ENCODE measurements at regions not wholly inside any gene's neighbourhood (a gene's known extent, or its start where the extent isn't known, plus 50 kb on each side); places are given as distances from the start of the nearest gene placed in this dataset.

DNA sequence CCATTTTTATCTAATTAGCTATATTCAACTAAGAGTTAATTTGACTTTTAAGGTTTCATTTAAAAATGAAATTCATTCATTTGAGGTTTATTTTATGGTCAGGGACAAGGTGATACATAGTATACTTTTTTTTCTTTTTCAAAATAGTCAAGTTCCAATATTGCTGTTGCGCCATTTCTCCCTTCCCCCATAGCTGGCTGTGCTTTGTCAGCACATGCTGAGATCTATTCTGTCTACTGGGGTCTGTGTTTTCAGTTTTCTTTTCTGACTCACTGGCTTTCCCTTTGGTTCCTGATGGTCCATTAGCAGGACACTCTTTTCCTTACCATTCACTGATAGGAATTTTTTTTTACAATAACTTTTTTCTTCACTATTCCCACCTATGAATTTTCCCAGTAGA lies 336.4 kb upstream of the TMEM229A start:
- TF ChIP-seq POLR2A (IDR thresholded peaks at IDR 0.05) (no peak), POLR2AphosphoS5 (IDR thresholded peaks at IDR 0.05) (no peak), EP300 (IDR thresholded peaks at IDR 0.05) (no peak), CTCF (IDR thresholded peaks at IDR 0.05) (no peak)
- Histone ChIP-seq H3K36me3 (no peaks in the 10 kb centered on the region), H3K27ac (no peak overlapping the region), H3K9me3 (no peaks in the 10 kb centered on the region), H3K4me3 (no peak overlapping the region), H3K4me1 (no peaks in the 10 kb centered on the region), H3K27me3 (no peaks in the 10 kb centered on the region)
- no peak for ATAC-seq
- 92 to 100% methylated on average over 1 of the region's 1 CpG for WGBS, 2 donors (ENCODE audit: low coverage in 1 of 2)

GRCh38 chr7:124366118-124366517 lies 333.3 kb upstream of the TMEM229A start:
- TF ChIP-seq POLR2A (IDR thresholded peaks at IDR 0.05), result no peak
- TF ChIP-seq POLR2AphosphoS5 (IDR thresholded peaks at IDR 0.05), result no peak
- TF ChIP-seq CTCF (IDR thresholded peaks at IDR 0.05), result no peak
- no peak for TF ChIP-seq EP300 (IDR thresholded peaks at IDR 0.05)
- no peaks in the 10 kb centered on the region for H3K4me1 ChIP-seq
- H3K27me3 ChIP-seq, result no peaks in the 10 kb centered on the region
- peaks cover 0 to 12% (median 0%) of the 10 kb centered on the region in 3 donors for H3K9me3 ChIP-seq
- no peak for ATAC-seq
- 70 to 100% methylated on average over 1 of the region's 1 CpG for WGBS, 2 donors (ENCODE audit: low coverage in 1 of 2)
- no peak overlapping the region for H3K27ac ChIP-seq
- H3K4me3 ChIP-seq, result no peak overlapping the region
- H3K36me3 ChIP-seq, result no peaks in the 10 kb centered on the region

- Histone ChIP-seq H3K4me3 (no peak overlapping the region), H3K27me3 (no peaks in the 10 kb centered on the region), H3K9me3 (peaks cover 0 to 12% (median 0%) of the 10 kb centered on the region in 3 donors), H3K27ac (no peak overlapping the region), H3K4me1 (no peaks in the 10 kb centered on the region), H3K36me3 (no peaks in the 10 kb centered on the region)
- TF ChIP-seq CTCF (IDR thresholded peaks at IDR 0.05), result no peak
- no peak for TF ChIP-seq POLR2A (IDR thresholded peaks at IDR 0.05)
- TF ChIP-seq EP300 (IDR thresholded peaks at IDR 0.05), result no peak
- no peak for TF ChIP-seq POLR2AphosphoS5 (IDR thresholded peaks at IDR 0.05)
- ATAC-seq, result no peak
- WGBS, 2 donors (ENCODE audit: low coverage in 1 of 2), result 73 to 80% methylated on average over 1 of the region's 1 CpG
These were observed 331.4 kb upstream of the TMEM229A start for GRCh38 chr7:124364283-124364682.

GRCh38 chr7:124354201-124354600 lies 321.3 kb upstream of the TMEM229A start:
- H3K9me3 ChIP-seq, result no peaks in the 10 kb centered on the region
- no peaks in the 10 kb centered on the region for H3K4me1 ChIP-seq
- no peak overlapping the region for H3K27ac ChIP-seq
- H3K27me3 ChIP-seq, result no peaks in the 10 kb centered on the region
- no peak for TF ChIP-seq POLR2AphosphoS5 (IDR thresholded peaks at IDR 0.05)
- no peak for TF ChIP-seq EP300 (IDR thresholded peaks at IDR 0.05)
- no peak for TF ChIP-seq POLR2A (IDR thresholded peaks at IDR 0.05)
- no peak overlapping the region for H3K4me3 ChIP-seq
- no peaks in the 10 kb centered on the region for H3K36me3 ChIP-seq
- ATAC-seq, result no peak

- no peak overlapping the region for H3K27ac ChIP-seq
- H3K9me3 ChIP-seq, result peaks cover 0 to 5% (median 0%) of the 10 kb centered on the region in 3 donors
- H3K36me3 ChIP-seq, result no peaks in the 10 kb centered on the region
- H3K27me3 ChIP-seq, result no peaks in the 10 kb centered on the region
- no peak for TF ChIP-seq CTCF (IDR thresholded peaks at IDR 0.05)
- ATAC-seq, result no peak
- no peaks in the 10 kb centered on the region for H3K4me1 ChIP-seq
- H3K4me3 ChIP-seq, result no peak overlapping the region
- 32 to 55% methylated on average over 8 of the region's 8 CpGs for WGBS, 2 donors (ENCODE audit: low coverage in 1 of 2)
These were observed 319.1 kb upstream of the TMEM229A start for GRCh38 chr7:124351950-124352349.
